Fibroblast of upper back skin (primary cell): ENCODE measurements at regions not wholly inside any gene's neighbourhood (a gene's known extent, or its start where the extent isn't known, plus 50 kb on each side); places are given as distances from the start of the nearest gene placed in this dataset.

Experiments used
- DNase-seq: peaks from one replicate; pipeline ENCODE4 v3.0.0-alpha.2; 2013

GRCh38 chr2:238562446-238562845, 135.7 kb downstream of the ASB1 start:
- DNase-seq = no peak

- no peak for DNase-seq
Measured at GRCh38 chr2:238563551-238563950, 136.8 kb downstream of the ASB1 start.

GRCh38 chr2:238564286-238564920, 137.7 kb downstream of the ASB1 start:
- DNase-seq = no peak

- no peak for DNase-seq
Measured at GRCh38 chr2:238565031-238565430, 138.3 kb downstream of the ASB1 start.

- DNase-seq = no peak
Measured at GRCh38 chr2:238566001-238566645, 139.4 kb downstream of the ASB1 start.

- DNase-seq = no peak
Measured at GRCh38 chr2:238567067-238567855, 140.5 kb downstream of the ASB1 start.

GRCh38 chr2:238567996-238568395, 141.3 kb downstream of the ASB1 start:
- no peak for DNase-seq

GRCh38 chr2:238568455-238569440, 142.0 kb downstream of the ASB1 start:
- DNase-seq = no peak

- no peak for DNase-seq
Measured at GRCh38 chr2:238569507-238570195, 142.9 kb downstream of the ASB1 start.

- DNase-seq = no peak
Measured at GRCh38 chr2:238570391-238570790, 143.7 kb downstream of the ASB1 start.

GRCh38 chr2:238570926-238571325, 144.2 kb downstream of the ASB1 start:
- DNase-seq = no peak

- DNase-seq = no peak
Measured at GRCh38 chr2:238571661-238572372, 145.1 kb downstream of the ASB1 start.

- DNase-seq = no peak
Measured at GRCh38 chr2:238573065-238573778, 146.5 kb downstream of the ASB1 start.

- no peak for DNase-seq
Measured at GRCh38 chr2:238573916-238574315, 147.2 kb downstream of the ASB1 start.

GRCh38 chr2:238574490-238575271, 148.0 kb downstream of the ASB1 start:
- no peak for DNase-seq

GRCh38 chr2:238576674-238577073, 149.9 kb downstream of the ASB1 start:
- no peak for DNase-seq

GRCh38 chr2:238578256-238578655, 151.5 kb downstream of the ASB1 start:
- DNase-seq = no peak

GRCh38 chr2:238580486-238580885, 153.8 kb downstream of the ASB1 start:
- DNase-seq = no peak

- DNase-seq = peak; percentile 21
Measured at GRCh38 chr2:238581126-238581525, 154.4 kb downstream of the ASB1 start.

- DNase-seq = peak; percentile 81
Measured at GRCh38 chr2:238582159-238582558, 155.4 kb downstream of the ASB1 start.
